GM12892 (cell line): ENCODE measurements at regions not wholly inside any gene's neighbourhood (a gene's known extent, or its start where the extent isn't known, plus 50 kb on each side); places are given as distances from the start of the nearest gene placed in this dataset.

ENCODE experiments used
- POLR2A ChIP-seq: IDR thresholded peaks from 2 replicates; pipeline ENCODE4 v1.6.1; 2011; ENCODE audit warnings: low read depth, low read length, control low read depth
- POLR2AphosphoS5 ChIP-seq: IDR thresholded peaks from 2 replicates; pipeline ENCODE4 v1.6.1; 2011; ENCODE audit warnings: low read depth, low read length, control low read depth

DNA sequence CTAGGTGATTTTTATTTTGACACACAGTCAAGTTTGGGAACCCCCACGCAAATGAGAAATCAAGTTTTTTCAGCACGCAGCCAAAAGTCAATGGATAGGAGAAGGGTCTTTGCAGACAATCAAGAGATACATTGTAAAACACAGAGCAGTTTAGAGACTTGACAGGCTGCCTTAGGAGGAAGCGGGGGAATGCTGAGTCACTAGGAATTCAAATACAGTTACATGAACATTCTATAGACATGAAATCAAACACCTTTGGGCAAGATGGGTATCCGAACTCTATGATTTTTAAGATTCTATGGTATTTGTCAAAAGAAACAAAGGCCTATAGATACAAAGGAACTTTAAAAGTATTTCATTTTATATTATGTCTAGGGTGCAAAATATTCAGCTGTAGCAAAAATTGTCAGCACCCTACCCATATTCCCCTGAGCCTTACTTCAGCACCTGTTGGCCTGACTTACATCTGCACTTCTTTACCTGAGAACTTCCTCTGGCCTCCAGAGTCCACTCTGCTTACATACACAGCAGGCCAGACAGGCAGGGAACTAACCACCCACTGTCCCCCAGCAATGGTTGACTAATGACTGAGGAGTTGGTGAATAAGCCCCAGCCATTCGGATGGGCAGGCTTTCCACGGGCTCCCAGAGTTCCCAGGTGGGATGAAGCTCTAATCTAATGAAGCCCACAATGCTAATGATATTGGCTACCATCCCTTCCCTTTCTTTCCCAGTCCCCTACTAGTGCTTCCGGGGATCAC lies 289.3 kb upstream of the RORA start:
- TF ChIP-seq POLR2A, result no peak
- TF ChIP-seq POLR2AphosphoS5, result no peak
